ENCODE measurements at regions not wholly inside any gene's neighbourhood (a gene's known extent, or its start where the extent isn't known, plus 50 kb on each side); places are given as distances from the start of the nearest gene placed in this dataset.

DNA sequence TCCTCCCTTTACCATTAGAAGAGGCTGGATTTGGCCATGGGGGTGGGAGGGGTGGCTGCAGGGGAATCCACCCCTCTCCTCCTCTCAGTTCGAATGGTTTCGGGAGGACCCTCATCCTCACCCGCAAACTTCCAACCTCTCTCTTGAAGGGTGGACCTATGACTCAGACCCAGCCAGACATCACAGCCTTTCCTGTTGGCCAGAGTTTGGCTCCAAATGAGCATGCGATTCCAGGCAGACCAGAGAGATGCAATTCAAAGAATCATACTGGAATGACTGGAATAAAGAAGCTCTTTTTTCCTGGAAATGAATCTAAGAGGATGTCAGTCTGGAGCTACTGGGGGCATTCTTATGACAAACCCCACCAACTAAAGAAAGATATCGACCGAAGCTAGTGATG is 516.7 kb upstream of the MDFIC2 start:
- Histone ChIP-seq H4K20me1 (ENCODE audit: insufficient read depth) (no peaks in the 10 kb centered on the region), H3K27ac (ENCODE audit: low read length) (no peak overlapping the region), H3K9me2 (ENCODE audit: insufficient read depth, low read length) (no peaks in the 10 kb centered on the region), H3K9me3 (ENCODE audit: low read length) (no peaks in the 10 kb centered on the region), H3F3A (ENCODE audit: insufficient read depth, low read length, poor library complexity, severe bottlenecking) (no peaks in the 10 kb centered on the region), H3K4me3 (ENCODE audit: low read length) (no peak overlapping the region), H3K36me3 (ENCODE audit: insufficient read depth, low read length) (no peaks in the 10 kb centered on the region), H2AFZ (ENCODE audit: low read depth, low read length) (no peak overlapping the region), H3K27me3 (ENCODE audit: insufficient read depth, low read depth, low read length) (no peaks in the 10 kb centered on the region), H3K79me2 (replicated peaks; ENCODE audit: insufficient read depth, low read length) (no peaks in the 10 kb centered on the region), H3K9ac (ENCODE audit: low read length) (no peak overlapping the region), H3K4me2 (ENCODE audit: low read length) (no peak overlapping the region)
- TF ChIP-seq MXI1 (conservative IDR thresholded peaks at IDR 0.05; ENCODE audit: poor library complexity, severe bottlenecking) (no peak), POLR2AphosphoS5 (IDR thresholded peaks at IDR 0.05) (no peak), RAD21 (conservative IDR thresholded peaks at IDR 0.05) (no peak), EZH2 (IDR thresholded peaks at IDR 0.05; ENCODE audit: borderline replicate concordance, insufficient read depth, low read length, poor library complexity, severe bottlenecking) (no peak), SMC3 (conservative IDR thresholded peaks at IDR 0.05; ENCODE audit: poor library complexity) (no peak), EP300 (conservative IDR thresholded peaks at IDR 0.05; ENCODE audit: poor library complexity, severe bottlenecking) (no peak), TAF1 (IDR thresholded peaks at IDR 0.05; ENCODE audit: low read depth) (no peak)
- TF ChIP-seq, protein P1, sequence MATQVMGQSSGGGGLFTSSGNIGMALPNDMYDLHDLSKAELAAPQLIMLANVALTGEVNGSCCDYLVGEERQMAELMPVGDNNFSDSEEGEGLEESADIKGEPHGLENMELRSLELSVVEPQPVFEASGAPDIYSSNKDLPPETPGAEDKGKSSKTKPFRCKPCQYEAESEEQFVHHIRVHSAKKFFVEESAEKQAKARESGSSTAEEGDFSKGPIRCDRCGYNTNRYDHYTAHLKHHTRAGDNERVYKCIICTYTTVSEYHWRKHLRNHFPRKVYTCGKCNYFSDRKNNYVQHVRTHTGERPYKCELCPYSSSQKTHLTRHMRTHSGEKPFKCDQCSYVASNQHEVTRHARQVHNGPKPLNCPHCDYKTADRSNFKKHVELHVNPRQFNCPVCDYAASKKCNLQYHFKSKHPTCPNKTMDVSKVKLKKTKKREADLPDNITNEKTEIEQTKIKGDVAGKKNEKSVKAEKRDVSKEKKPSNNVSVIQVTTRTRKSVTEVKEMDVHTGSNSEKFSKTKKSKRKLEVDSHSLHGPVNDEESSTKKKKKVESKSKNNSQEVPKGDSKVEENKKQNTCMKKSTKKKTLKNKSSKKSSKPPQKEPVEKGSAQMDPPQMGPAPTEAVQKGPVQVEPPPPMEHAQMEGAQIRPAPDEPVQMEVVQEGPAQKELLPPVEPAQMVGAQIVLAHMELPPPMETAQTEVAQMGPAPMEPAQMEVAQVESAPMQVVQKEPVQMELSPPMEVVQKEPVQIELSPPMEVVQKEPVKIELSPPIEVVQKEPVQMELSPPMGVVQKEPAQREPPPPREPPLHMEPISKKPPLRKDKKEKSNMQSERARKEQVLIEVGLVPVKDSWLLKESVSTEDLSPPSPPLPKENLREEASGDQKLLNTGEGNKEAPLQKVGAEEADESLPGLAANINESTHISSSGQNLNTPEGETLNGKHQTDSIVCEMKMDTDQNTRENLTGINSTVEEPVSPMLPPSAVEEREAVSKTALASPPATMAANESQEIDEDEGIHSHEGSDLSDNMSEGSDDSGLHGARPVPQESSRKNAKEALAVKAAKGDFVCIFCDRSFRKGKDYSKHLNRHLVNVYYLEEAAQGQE (IDR thresholded peaks at IDR 0.05; ENCODE audit: borderline replicate concordance): no peak
- TF ChIP-seq, protein P2, sequence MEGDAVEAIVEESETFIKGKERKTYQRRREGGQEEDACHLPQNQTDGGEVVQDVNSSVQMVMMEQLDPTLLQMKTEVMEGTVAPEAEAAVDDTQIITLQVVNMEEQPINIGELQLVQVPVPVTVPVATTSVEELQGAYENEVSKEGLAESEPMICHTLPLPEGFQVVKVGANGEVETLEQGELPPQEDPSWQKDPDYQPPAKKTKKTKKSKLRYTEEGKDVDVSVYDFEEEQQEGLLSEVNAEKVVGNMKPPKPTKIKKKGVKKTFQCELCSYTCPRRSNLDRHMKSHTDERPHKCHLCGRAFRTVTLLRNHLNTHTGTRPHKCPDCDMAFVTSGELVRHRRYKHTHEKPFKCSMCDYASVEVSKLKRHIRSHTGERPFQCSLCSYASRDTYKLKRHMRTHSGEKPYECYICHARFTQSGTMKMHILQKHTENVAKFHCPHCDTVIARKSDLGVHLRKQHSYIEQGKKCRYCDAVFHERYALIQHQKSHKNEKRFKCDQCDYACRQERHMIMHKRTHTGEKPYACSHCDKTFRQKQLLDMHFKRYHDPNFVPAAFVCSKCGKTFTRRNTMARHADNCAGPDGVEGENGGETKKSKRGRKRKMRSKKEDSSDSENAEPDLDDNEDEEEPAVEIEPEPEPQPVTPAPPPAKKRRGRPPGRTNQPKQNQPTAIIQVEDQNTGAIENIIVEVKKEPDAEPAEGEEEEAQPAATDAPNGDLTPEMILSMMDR (IDR thresholded peaks at IDR 0.05; ENCODE audit: poor library complexity, severe bottlenecking): no peak

DNA sequence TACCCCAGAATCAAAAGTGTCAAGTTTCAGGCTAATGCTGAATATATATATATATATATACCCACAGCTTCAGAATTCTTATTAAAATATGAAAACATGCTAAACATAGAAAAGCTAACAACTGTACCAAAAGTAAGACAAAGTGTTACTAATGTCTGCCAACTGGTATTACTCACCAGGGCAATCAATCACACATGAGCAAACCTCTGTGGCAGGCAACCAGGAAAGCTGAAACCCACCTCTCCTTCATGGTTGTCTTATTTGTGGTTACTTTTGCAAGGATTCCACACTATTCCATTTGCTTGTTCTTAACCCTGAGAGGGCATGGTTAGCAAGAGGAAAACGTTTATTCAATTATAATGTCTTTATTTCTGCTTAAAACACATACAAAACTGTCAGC is 512.3 kb upstream of the MDFIC2 start:
- no peak overlapping the region for H3K4me3 ChIP-seq (ENCODE audit: low read length)
- H3K27me3 ChIP-seq (ENCODE audit: insufficient read depth, low read depth, low read length): no peaks in the 10 kb centered on the region
- H3K9me3 ChIP-seq (ENCODE audit: low read length): no peaks in the 10 kb centered on the region
- no peaks in the 10 kb centered on the region for H4K20me1 ChIP-seq (ENCODE audit: insufficient read depth)
- H3F3A ChIP-seq (ENCODE audit: insufficient read depth, low read length, poor library complexity, severe bottlenecking): no peaks in the 10 kb centered on the region
- H3K36me3 ChIP-seq (ENCODE audit: insufficient read depth, low read length): no peaks in the 10 kb centered on the region
- H3K27ac ChIP-seq (ENCODE audit: low read length): no peak overlapping the region
- no peaks in the 10 kb centered on the region for H3K79me2 ChIP-seq (replicated peaks; ENCODE audit: insufficient read depth, low read length)
- no peak overlapping the region for H2AFZ ChIP-seq (ENCODE audit: low read depth, low read length)
- no peaks in the 10 kb centered on the region for H3K9me2 ChIP-seq (ENCODE audit: insufficient read depth, low read length)
- no peak overlapping the region for H3K4me2 ChIP-seq (ENCODE audit: low read length)
- no peak overlapping the region for H3K9ac ChIP-seq (ENCODE audit: low read length)
- no peak for TF ChIP-seq MXI1 (conservative IDR thresholded peaks at IDR 0.05; ENCODE audit: poor library complexity, severe bottlenecking)
- no peak for TF ChIP-seq EZH2 (IDR thresholded peaks at IDR 0.05; ENCODE audit: borderline replicate concordance, insufficient read depth, low read length, poor library complexity, severe bottlenecking)
- TF ChIP-seq RAD21 (conservative IDR thresholded peaks at IDR 0.05): no peak
- TF ChIP-seq, protein P1 (IDR thresholded peaks at IDR 0.05; ENCODE audit: borderline replicate concordance): no peak
- no peak for TF ChIP-seq TAF1 (IDR thresholded peaks at IDR 0.05; ENCODE audit: low read depth)
- TF ChIP-seq POLR2AphosphoS5 (IDR thresholded peaks at IDR 0.05): no peak
- TF ChIP-seq, protein P2 (IDR thresholded peaks at IDR 0.05; ENCODE audit: poor library complexity, severe bottlenecking): no peak
- no peak for TF ChIP-seq EP300 (conservative IDR thresholded peaks at IDR 0.05; ENCODE audit: poor library complexity, severe bottlenecking)
- TF ChIP-seq SMC3 (conservative IDR thresholded peaks at IDR 0.05; ENCODE audit: poor library complexity): no peak

Data from neural cell (in vitro differentiated cells).